SKM-1 treated with dmso at 0.1 percent for 144 hours (cell line): ENCODE measurements at regions not wholly inside any gene's neighbourhood (a gene's known extent, or its start where the extent isn't known, plus 50 kb on each side); places are given as distances from the start of the nearest gene placed in this dataset.

Source experiments
- DNase-seq: peaks from one replicate; lab custom pipeline; 2025; ENCODE audit not compliant: unreplicated experiment; lab: John Stamatoyannopoulos, UW

DNA sequence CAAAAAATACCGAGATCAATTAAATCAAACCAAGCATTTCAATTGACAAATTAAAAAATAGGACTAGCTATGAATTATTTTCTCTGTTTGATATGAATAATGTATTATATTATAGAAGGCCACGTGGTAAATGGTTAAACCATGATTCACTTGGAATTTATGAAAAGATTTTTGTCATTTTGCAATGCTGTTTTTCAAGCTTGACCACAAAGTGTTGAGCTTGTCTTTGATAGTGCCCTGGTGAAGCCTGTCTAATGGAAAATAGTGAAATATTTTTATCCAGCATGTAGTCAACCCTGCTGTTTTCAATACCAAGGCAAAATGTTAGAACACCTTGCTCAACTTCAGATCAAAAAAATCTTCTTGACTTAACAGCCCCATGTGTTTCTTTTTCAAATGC, 288.0 kb upstream of the PRMT6 start:
- no peak for DNase-seq

DNA sequence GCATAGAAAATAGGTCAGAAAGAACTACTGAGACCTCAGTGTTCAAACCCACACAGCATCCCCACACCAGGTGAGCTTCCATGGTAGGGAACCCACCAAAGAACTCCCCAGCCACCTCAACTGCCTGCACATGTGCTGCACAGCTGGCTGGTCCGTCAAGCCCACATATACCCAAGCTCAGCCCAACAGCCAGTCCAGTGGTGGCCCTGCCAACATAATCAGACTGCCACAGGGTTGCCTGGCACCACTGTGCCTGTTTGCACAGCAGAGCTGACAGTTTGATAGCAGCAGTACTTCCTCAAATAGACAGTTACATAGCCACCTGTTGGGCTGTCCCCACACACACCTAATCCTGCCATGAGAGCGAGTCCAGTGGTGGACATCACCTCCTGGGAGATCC, 283.3 kb upstream of the PRMT6 start:
- no peak for DNase-seq

DNA sequence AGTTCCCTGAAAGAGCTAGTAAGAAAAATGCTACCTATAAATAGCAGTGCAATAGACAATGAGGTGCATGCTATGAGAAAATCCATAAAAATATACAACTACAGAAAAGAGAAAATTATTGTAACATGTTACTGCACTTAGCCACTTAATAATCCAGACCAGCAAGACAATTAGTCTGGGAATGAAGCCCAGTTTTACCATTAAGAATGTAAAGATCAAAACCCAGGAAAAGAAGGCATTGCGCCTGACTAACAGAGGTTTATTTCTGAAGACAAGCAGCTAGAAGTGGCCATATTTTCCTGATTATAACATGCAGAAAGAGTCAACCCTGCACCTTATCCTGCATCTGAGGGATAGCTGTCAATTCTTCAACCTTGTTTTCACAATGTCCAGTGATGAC, 276.4 kb upstream of the PRMT6 start:
- no peak for DNase-seq

DNA sequence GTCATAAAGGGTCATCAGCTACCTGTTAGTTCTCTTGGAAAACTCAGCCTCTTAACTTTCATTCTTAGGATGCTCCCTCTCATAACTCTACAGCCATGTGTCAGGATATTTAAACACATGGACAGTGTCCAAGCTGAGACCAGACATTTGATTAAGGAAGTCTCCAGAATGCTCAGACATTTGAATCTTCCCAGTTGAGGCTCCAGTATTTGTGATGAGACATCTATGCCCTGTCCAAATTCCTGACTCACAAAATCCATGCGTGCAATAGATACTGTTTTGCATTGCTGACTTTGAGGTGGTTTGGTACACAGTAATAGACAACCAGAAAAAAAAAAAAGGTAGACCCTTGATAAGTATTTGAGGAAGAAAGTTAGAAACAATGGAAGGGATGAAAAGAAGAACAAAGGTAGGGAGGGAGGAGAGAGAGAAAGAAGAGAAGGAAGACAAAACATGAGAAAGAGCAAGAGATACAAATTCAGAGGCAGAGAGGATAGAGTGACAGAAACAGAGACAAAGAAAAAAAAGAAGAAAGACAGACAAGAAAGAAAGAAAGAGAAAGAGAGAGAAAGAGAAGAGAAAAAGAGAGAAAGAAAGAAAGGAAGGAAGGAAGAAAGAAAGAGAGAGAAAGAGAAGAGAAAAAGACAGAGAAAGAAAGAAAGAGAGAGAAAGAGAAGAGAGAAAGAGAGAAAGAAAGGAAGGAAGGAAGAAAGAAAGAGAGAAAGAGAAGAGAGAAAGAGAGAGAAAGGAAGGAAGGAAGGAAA, 275.5 kb upstream of the PRMT6 start:
- DNase-seq = no peak

DNA sequence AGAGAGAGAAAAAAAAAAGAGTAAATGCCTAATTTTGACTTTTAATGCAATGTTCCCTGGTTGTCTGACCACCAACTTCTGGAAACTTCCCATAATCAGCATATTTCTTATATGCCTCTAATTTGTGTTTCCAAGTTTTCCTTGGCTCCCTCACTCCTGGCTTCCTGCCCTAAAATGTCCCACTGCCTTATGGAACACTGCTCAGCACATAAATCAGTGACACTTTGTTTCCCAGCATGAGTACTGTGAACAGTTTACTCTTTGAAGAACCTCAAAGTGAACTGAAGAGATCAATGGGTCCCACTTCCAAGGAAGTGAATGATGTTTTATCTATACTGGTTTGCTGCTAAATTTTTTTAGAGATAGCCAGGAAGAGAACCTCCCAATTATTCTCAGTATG, 271.3 kb upstream of the PRMT6 start:
- DNase-seq = no peak

DNA sequence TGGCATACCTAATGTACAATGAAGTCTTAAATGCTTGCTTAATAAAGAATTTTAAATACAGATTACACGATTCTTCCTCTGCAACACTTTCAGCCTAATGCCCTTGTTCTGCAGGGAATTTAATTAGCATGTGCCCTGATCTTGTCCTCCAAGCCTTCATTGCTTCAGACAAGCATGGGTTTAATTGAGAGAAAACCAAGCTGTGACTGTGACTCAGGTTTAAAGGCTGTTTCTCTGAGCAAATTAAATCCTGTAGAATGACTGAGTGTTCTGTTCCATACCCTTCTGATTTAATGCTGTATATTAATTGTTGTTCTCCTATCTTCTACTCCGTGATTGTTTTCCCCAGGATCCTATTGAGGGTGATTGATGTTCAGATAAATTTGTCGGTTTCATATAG, 269.0 kb upstream of the PRMT6 start:
- DNase-seq = no peak

DNA sequence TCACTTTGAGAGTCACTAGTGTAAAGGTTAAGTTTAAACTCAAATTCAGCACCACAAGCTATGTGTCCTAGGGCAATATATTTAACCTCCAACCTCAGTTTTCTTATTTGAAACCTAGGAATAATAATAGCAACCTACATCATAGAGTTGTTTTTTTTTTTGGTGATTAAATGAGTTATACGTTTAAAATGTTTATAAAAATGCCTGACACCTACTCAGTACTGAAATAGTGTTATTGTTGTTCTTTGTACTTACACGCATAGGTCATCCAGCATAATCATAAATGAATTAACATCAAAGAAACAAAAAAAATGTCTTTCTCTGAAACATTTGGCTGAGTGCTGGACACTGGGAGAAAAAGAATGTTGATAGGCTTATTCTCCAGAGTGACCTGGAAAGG, 266.8 kb upstream of the PRMT6 start:
- no peak for DNase-seq

DNA sequence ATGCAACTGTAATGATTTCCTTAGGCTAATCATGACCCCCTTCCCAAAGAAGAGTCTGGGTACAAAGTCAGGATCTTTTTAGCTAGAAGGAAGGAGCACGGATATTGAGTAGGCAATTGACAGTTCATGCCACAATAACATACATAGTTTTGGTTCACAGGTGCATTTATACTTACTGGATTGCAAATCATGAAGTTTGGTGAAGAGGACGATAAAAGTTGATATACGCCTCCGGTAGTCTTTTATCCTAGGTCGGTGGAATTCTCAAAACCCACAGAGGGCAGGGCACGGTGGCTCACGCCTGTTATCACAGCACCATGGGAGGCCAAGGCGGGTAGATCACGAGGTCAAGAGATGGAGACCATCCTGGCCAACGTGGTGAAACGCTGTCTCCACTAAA, 265.4 kb upstream of the PRMT6 start:
- no peak for DNase-seq

DNA sequence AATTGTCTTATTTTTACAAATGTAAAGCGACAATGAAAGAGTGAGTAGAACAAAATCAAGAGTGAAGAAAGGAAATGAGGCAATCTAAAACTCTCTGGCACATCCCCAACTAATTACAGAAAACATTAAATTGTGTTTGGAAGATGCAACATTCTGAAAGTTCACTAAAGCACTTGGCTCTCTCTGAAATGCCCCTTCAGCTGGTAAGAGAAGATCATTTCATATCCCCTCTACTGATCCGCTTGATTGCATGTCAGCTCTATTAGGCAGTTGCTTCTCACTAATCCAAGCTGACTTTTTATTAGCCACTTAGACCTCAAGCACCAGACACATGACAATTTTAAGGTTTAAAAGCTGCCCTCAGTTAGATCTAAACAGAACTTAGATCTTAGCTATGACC, 262.8 kb upstream of the PRMT6 start:
- no peak for DNase-seq

DNA sequence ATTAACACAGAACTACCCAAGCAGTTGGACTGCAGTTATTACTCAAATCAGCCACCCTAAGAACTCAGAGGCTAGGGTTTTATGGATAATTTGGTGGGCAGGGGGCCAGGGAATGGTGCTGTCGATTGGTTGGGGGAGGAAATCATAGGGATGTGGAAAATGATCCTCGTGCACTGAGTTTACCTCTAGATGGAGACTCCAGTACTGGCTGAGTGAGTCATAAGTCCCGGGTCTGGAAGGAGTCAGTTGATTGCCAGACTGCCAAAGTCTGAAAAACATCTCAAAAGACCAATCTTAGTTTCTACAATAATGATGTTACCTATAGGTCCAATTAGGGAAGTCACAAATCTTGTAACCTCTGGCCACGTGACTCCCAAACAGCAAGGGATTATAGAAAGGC, 257.5 kb upstream of the PRMT6 start:
- no peak for DNase-seq

DNA sequence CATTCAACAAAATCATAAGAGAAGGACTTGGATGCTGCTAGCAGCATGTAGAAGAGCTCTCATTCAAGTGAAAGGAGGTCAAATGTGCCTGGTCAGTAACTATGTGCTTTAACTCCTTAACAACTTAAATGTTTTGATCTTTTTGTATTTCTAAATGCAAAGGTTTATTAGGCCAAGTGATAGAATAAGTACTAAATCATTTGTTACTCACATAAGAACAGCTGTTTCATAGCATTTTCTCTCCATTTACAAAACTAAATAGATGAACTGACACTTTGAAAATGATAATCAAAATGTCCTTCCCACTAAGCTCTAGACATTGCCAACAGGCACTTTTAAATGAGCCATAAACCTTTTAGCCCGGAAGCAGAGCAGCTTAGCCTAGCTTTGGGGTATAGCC, 254.3 kb upstream of the PRMT6 start:
- no peak for DNase-seq

DNA sequence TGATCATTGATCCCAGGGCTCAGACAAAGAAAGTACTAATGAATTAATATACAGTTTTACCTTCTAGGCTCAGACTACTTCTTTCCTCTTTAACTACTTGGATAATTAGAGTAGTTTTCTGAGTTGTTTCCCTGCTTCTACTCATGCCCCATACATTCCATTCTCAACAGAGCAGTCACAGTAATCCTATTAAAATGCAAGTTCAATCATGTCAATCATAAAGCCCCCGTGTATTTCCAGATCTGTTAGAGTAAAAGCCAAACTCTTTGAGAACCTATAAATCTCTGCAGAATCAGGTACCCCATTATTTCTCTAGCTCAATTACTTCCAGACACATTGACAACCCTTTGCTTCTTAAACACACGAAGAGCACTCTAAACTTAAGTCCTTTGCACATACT, 242.1 kb upstream of the PRMT6 start:
- DNase-seq = no peak

DNA sequence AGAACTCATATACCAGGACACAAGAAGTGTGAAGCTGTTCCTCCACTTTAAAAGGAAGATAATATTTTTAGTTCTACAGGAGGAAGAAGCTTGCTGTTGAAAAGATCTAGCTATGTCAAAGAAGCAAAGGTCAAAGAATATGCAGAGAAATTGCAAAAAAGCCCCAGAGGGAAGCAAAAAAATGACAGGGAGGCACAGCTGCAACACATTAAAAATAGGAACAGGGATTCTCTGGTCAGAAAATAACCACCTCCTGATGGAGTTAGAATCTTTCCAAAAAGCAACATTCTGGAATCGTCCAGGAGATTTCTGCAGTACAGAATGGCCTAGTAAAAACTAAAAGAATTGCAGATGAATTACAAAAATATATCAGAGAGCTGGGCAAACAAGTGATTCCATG, 238.9 kb upstream of the PRMT6 start:
- DNase-seq = no peak

DNA sequence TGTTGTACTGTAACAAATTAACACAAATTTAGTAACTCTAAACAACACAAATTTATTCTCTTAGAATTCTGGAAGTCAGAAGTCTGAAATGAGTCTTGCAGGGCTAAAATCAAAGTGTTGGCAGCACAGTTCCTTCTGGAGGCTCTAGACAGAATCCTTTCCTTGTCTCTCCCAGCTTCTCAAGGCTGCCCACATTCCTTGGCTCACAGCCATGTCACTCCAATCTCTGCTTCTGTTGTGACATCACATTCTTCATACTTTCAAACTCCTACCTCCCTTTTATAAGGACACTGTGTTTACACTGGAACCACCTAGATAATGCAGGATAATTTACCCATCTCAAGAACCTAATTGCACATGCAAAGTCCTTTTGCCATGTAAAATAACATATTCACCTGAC, 225.0 kb upstream of the PRMT6 start:
- DNase-seq = no peak

DNA sequence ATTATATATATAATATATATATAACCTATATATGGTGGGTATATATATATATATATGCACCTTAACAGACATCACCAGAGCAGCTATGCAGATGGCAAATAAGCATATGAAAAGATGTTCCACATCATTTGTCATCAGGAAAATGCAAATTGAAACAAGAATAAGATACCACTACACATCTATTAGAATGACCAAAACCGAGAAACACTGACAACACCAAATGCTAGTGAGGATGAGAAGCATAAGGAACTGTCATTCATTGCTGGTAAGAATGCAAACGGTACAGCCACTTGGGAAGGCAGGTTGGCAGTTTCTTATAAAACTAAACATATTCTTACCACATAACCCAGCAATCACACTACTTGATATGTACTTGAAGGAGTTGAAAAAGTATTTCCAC, 219.8 kb upstream of the PRMT6 start:
- DNase-seq = no peak

DNA sequence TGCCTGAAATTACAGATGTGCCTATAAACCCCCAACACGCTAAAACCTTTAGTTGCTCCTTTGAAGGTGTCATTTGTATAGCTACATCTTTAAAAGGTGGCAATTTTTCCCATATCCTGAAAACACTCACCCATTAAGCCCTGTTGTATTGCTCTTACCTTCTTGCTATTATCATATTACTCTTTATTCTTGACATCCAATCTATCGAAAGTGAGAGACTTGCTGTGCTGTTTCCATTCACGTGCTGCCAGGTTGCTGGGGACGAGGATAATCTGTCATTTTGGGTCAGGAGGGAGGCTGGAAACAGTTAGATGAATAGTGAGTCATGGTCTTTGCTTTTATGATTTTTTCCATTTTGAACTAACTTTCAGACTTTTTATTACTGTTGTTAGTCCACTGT, 213.0 kb upstream of the PRMT6 start:
- DNase-seq = no peak

DNA sequence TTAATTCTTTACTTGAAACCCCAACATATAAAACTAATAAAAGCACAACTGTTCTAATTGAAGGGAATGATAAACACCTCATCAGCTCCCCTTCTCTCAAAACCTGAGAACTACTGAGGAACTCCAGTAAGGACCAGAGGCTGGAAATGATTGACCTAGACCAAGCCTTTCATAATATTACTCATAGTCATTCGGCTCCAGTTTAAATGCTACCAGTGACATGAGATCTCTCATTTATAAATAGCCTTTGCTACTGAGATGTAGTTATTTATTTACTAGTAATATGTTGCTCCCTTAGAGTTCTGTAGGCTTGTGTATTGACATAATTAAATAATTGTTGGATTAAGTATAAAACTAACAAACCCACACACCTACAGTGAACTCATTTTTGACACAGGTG, 209.8 kb upstream of the PRMT6 start:
- no peak for DNase-seq

DNA sequence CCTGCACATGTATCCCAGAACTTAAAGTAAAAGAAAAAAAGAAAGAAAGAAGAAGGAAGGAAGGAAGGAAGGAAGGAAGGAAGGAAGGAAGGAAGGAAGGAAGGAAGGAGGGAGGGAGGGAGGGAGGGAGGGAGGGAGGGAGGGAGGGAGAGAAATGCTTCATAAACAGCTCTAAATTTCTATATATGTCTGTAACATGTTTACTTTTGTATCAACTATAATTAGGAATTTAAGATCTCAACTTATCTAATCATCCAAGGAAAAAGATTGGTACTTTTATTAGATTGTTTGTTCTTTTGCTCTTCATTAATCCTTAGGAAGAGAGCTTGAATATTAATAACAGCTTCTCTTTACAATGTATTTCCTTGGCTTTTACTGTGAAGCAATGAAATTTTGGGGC, 195.4 kb upstream of the PRMT6 start:
- DNase-seq = no peak

DNA sequence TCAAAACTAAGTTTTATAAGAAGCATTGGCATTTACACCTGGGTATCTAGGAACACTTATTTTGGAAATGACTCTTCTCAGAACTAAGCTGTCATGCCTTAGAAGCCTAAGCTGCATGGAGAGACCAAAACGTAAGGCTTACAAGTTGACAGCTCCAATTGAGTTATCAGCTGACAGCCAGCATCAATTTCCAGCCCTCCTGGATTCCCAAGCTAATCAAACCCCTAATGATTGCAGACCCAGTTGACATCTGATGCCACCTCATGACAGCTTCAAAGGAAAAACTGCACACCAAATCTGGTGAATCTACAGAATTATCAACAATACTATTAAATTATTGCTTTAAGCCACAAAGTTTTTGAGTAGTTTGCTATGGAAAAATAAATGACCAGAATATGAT, 187.6 kb upstream of the PRMT6 start:
- no peak for DNase-seq

DNA sequence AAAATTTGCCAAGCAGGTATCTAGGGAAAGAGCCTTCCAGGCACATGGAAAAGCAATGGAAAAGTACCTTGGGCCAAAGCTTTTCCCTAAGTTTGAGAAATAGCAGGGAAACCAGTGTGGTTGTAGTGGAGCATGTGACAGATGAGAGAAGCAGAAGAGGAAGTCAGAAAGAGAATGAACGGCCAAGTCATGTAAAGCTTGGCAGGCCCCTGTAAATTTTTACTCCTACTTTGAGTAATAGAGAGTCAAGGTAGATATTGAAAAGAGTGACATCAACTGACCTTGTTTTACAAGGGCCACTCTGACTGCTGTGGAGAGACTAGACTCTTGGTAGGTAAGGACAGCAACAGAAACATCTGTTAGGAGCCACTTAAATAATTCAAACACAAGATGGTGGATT, 180.9 kb upstream of the PRMT6 start:
- DNase-seq = peak; percentile 14

DNA sequence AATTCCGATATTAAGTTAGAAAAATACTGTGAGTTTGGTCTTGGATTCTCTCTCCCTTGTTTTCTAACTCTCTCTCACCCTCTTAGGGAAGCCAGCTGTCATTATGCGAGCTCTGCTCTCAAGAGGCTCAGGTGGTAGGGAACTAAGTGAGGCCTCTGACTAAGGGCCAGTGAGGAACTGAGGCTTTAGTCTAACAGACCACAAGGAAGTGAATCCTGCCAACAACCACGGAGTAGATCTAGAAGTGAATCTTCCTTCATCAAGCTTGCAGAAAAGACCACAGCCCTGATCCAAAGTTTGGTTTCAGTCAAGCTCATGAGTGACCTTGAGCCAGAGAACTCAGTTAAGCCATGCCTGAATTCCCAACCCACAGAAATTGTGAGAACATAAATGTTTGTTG, 180.1 kb upstream of the PRMT6 start:
- peak; percentile 45 for DNase-seq

DNA sequence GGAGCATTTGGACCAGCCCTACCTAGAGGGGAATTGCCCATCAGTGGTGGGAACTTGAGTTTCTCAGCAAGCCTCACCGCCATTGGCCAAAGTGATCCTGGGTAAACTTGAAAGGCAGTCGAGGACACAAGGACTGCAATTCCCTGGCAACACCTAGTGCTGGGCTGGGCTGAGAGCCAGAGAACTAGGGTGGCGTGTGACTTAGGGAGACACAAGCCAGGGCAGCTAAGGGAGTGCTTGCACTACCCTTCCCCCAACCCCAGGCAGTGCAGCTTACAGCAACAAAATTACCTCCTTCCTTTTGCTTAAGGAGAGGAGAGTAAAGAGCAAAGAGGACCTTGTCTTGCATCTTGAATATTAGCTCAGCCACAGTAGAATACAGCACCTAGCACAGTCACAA, 176.9 kb upstream of the PRMT6 start:
- no peak for DNase-seq

DNA sequence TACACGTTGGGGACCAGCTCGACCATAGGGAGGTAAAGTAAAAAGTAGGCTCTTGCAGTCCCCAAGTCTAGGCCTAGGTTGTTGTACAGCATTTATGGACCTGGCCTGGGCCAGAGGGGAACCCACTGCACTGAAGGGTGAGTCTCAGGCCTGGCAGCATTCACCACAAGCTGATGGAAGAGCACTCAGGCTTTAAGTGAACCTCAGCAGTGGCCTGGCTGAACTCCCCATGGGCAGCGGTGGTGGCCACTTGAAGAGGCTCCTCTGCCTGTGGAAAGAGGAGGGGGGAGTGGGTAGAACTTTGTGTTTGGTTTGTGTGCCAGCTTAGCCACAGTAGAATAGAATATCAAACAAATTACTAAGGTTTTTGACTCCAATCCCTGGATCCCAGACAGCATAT, 176.2 kb upstream of the PRMT6 start:
- DNase-seq = no peak

DNA sequence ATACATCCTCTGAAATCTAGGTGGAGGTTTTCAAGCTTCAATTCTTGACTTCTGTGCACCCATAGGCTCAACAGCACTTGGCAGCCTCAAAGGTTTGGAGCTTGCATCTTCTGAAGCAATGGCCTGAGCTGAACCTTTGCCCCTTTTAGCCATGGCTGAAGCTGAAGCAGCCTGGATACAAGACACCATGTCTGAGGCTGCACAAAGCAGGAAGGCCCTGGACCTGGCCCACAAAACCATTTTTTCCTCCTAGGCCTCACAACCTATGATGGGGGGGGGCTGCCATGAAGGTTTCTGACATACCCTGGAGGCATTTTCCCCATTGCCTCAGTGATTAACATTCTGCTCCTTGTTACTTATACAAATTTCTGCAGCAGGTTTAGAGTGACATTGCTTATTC, 173.3 kb upstream of the PRMT6 start:
- no peak for DNase-seq
